Activated T-cell treated with anti-CD3 and anti-CD28 coated beads, Interleukin-2, amount 50 U/mL, for 48 hours (primary cell): ENCODE measurements at regions not wholly inside any gene's neighbourhood (a gene's known extent, or its start where the extent isn't known, plus 50 kb on each side); places are given as distances from the start of the nearest gene placed in this dataset.

ENCODE experiments used
- DNase-seq, 2 experiments: peaks; one replicate each; pipeline ENCODE4 v3.0.0-alpha.2; 2020

DNA sequence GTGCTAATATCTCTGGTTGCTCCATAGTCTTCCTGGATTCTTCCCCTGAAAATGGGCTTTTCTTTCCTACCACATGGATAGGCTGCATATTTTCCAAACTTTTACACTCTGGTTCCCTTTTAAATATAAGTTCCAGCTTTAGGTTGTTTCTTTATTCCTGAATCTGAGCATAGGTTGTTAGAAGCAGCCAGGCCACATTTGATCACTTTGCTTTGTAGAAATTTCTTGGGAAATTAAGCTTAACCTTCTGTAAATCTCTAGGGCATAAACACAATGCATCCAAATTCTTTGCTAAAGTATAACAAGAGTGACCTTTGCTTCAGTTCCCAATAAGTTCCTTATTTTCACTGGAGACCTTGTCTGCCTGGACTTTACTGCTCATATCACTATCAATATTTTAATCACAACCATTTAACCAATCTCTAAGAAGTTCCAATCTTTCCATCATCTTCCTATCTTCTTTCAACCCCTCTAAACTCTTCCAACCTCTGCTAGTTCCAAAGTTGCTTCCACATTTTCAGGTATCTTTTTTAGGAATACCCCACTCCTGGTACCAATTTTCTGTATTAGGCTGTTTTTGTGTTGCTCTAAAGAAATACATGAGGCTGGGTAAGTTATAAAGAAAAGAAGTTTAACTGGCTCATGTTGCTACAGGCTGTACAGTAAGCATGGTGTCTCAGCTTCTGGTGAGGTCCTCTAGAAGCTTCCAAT, 389.6 kb upstream of the HS6ST1 start:
- DNase-seq = no peak

- no peak for DNase-seq
These were observed 391.6 kb upstream of the HS6ST1 start for GRCh38 chr2:128710242-128710641.

DNA sequence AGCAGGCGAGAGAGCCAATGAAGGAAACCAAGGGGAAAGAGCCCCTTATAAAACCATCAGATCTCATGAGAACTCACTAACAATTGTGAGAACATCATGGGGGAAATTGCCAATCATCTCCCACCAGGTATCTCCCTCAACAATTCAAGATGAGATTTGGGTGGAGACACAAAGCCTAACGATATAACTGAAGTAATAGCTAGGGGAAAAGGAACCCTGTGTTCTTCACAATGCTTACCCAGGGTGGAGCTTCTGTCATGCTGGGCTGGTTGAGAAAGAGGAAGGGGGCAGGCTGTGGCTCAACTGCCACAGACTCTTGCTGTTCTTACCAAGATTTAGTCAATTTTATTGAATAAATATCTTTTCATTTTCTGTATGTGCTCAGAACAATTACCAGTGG, 392.1 kb upstream of the HS6ST1 start:
- DNase-seq = no peak

DNA sequence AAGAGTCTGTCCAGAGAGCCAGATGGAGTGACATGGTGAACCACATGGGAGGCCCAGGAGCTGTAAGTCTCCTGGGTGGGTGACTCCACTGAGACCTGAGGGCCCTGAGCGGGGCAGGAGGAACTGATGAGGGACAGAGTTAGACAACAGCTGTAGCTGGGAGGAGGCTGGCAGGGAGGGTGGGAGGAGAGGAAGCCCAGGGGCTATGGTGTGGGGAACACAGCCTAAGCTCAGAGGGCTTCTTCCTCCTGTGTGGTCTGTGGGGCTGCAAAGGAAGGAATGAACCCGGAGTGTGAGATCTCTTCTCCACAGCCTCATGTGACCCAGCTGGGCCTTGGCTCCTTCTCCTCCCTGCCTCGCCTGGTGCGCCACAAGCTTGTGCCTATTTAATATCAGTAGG, 395.6 kb upstream of the HS6ST1 start:
- no peak for DNase-seq

DNA sequence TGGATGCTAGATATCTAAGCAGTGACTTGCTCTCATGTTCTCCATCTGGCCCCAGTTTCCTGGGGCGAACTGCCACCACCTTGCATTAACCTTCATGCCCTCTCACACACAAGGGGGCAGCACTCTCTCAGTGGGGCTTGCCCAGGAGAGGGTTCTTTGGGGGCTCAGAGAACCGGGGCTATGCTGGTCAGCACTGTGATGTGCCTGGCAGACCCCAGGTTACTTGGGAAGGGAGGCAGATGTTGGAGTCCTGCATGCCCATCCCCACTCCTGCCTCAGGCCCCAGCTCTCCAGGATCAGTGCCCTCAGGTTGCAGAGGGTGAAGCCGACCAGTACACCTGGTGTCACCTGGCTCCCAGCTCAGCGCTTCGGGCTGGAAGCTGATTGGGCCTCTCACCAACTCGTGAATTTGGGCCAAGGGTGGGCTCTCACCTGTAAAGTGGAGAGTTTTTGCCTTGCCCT, 396.2 kb upstream of the HS6ST1 start:
- DNase-seq = no peak

- DNase-seq = no peak
These were observed 396.7 kb upstream of the HS6ST1 start for GRCh38 chr2:128715360-128715759.

DNA sequence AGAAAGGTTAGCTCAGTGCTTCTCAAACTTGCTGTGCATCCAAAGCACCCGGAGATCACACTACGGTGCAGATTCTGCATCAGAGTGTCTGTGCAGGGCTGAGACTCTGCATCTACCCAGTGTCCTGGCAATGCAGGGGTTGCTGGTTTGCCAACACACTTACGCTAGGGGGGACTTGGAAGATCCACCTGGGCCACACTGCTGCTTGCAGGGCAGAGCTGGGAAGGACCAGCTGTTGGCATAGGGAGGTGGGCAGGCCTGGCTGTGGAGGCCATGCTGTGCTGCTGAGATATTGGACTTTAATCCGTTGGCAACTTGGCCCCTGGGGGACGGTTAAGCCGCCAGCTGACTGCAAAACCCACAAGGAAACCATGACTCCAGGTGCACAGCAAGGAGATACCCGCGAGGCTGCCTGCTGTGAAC, 397.6 kb upstream of the HS6ST1 start:
- no peak for DNase-seq

DNA sequence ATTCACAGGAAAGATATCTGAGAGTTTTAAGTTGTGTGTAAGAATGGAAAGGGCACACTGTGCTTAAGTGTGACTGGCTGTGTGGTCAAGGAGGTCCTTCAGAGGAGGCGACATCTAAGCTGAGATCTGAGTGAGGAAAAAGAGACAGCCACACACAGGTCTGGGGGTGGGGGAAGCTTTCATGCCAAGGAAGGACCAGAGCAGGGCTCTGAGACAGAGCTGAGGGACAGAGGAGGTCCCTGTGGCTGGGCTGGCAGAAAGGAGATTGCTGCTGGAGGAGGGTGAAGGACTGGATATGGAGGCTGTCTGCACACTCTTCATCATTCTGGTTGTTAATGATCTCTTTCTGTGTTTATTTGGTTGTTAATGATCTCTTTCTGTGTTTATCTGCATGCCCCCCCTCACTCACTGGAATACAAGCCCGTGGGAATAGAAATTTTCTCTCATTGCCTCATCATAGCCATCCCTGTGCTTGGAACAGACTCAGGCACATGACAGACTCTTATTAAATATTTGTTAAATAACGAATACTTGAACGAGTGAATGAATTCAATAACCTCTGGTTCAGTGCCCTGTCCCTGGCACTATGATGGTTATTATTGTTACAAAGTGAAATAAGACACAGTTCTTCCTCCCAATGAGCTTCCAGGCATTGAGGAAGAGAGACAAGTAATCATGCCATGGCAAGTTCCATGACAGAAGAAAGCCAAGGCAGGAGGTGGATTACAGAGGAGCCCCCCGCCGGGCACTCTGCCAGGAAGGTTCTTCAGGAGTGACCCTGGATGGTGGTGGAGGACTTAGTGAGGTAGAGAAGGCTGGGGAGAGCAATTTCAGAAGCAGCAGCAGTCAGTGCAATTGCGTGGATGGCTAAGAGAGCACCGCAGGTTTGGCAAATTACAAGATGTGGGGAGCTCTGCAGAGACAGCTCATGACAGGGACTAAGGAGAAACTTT, 399.4 kb upstream of the HS6ST1 start:
- no peak for DNase-seq

GRCh38 chr2:128720080-128721022, 401.7 kb upstream of the HS6ST1 start:
- DNase-seq = no peak

- DNase-seq = no peak
These were observed 402.4 kb upstream of the HS6ST1 start for GRCh38 chr2:128721096-128721495.

- DNase-seq = no peak
These were observed 403.8 kb upstream of the HS6ST1 start for GRCh38 chr2:128722489-128722888.

GRCh38 chr2:128724547-128724946, 405.9 kb upstream of the HS6ST1 start:
- DNase-seq = no peak

DNA sequence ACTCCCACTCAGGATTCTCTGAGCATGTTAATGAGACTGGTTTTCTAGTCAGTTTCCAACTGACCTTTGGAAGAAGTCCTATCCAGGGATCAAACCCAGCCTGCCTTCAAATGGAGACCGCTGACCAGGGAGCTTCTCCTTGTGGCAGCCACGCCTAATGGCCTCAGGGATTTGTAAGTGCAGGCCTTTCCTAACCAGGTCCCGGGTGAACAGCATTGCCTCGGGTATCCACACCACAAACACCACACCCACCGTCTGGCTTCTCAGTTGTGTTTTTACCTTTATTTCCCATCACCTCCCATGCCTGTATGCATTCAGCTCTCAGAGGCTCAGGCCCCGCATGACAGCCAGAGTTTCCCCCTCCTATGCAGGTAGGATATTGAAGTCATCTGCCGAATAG, 406.3 kb upstream of the HS6ST1 start:
- no peak for DNase-seq

- no peak for DNase-seq
These were observed 407.6 kb upstream of the HS6ST1 start for GRCh38 chr2:128726236-128726635.

- DNase-seq = no peak
These were observed 408.2 kb upstream of the HS6ST1 start for GRCh38 chr2:128726911-128727310.

DNA sequence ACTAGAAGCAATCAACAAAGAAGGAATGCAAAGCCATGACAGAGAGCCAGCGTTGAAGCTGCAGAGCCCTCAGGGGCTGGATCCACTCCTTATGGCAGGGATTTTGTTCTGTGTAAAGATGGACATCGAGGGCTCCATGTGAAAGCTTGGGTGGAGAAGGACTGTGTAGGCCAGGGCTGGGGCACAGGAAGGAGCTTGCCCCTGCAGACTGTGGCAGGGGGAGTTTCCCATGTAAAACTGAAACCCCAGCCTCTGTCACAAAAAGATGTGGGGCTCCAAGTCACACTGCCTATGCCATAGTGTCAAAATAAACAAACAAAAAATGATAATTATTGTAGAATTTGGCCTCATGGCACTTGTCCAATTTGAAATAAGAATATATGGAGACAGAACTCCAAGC, 408.7 kb upstream of the HS6ST1 start:
- no peak for DNase-seq

GRCh38 chr2:128727914-128728313, 409.2 kb upstream of the HS6ST1 start:
- no peak for DNase-seq

- DNase-seq = no peak
These were observed 410.4 kb upstream of the HS6ST1 start for GRCh38 chr2:128729051-128729450.

DNA sequence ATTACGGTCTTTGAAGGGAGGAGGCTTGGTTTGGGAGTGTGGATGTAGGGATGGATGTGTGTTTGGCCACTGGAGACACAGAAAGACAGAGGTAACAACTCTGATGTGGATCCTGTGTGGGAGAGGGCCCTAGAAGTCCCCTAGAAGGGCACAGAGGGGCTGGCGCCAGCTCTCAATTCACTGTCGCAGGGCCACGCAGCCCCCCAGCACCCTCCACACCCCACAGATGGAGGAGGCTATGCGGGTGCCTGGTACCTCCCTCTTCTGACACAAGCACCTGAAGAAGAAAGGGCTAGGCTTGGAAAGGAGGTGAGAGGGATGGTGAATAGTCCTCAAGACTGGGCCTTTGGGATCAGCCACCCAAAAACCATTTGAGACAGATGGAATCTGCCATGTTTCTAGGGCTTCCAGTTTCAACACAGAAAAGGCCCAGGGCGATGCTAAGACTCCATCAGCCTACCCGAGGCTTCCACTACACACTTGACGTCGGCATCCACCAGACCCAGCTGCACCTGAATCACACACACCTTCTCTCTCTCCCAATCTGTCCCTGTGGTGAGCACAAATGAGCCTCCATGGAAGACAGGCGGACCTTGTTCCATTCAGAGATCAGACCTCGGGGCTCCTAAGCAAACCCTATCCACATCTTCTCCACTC, 413.5 kb upstream of the HS6ST1 start:
- DNase-seq = no peak

DNA sequence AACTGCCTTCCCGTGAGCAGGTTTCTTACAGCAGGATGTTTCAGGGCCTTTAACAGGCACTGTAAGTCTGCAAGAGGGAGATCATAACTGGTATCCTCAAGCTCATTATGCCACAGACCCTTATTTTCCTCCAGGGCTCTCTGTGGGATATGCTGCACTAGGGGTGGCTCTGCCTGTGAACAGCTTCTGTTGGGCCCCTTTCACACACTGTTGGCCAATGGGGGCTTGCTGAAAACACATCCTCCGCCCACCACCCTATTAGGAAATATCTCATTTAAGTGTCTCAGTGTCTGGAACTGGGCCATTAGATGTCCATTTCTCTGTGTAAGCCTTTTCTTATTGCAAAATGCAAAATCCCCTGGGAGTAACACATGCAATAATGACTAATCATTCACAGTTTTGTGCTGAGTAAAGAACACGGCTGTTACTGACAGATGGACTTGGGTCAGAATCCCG, 414.3 kb upstream of the HS6ST1 start:
- no peak for DNase-seq

GRCh38 chr2:128733450-128733849, 414.8 kb upstream of the HS6ST1 start:
- no peak for DNase-seq
